A673 (cell line): ENCODE measurements at regions not wholly inside any gene's neighbourhood (a gene's known extent, or its start where the extent isn't known, plus 50 kb on each side); places are given as distances from the start of the nearest gene placed in this dataset.

Experiments used
- BruUV-seq: library from RNA; stranded (reverse); fragments of 400-500 nt; replicated peaks from 2 replicates; lab custom pipeline; 2021; lab: Mats Ljungman, UMichigan
- CTCF ChIA-PET: fragments of 300-600 bp; sonication (Branson Sonifier 250); formaldehyde crosslinking; loops from one replicate; lab custom pipeline; 2022; ENCODE audit warnings: antibody characterized with exemption; lab: Charles Lee
- POLR2A ChIA-PET: fragments of 300-600 bp; sonication (Branson Sonifier 250); formaldehyde crosslinking; loops from one replicate; lab custom pipeline; 2022; ENCODE audit warnings: antibody characterized with exemption; ENCODE audit not compliant: low non-redundant PET; lab: Charles Lee
- DNase-seq: peaks from one replicate; pipeline ENCODE4 v3.0.0-alpha.2; 2015; ENCODE audit warnings: low spot score
- H3K27ac ChIP-seq: fragments of 200-600 bp; sonication (generic); 2 replicates; pipeline ENCODE4 v1.5.1; 2016; ENCODE audit warnings: mixed run types, low read depth, mild to moderate bottlenecking, mixed read lengths, antibody characterized with exemption, low read length; ENCODE audit not compliant: poor library complexity, severe bottlenecking
- H3K27me3 ChIP-seq: fragments of 200-600 bp; sonication (generic); replicated peaks from 2 replicates; pipeline ENCODE4 v1.6.1; 2017; ENCODE audit warnings: mixed run types, low read depth, mild to moderate bottlenecking, mixed read lengths, antibody characterized with exemption, low read length; ENCODE audit not compliant: insufficient read depth, poor library complexity
- H3K36me3 ChIP-seq: fragments of 200-600 bp; sonication (generic); 2 replicates; pipeline ENCODE4 v1.6.1; 2016; ENCODE audit warnings: mixed run types, mild to moderate bottlenecking, mixed read lengths, antibody characterized with exemption, low read length; ENCODE audit not compliant: insufficient read depth, poor library complexity, severe bottlenecking
- H3K4me1 ChIP-seq: fragments of 200-600 bp; sonication (generic); 2 replicates; pipeline ENCODE4 v1.6.1; 2017; ENCODE audit warnings: mixed run types, mild to moderate bottlenecking, mixed read lengths, antibody characterized with exemption, low read length; ENCODE audit not compliant: insufficient read depth, poor library complexity, severe bottlenecking
- H3K4me3 ChIP-seq: fragments of 200-600 bp; sonication (generic); 2 replicates; pipeline ENCODE4 v1.5.1; 2016; ENCODE audit warnings: low read depth, mixed run types, mild to moderate bottlenecking, mixed read lengths, low read length; ENCODE audit not compliant: poor library complexity, severe bottlenecking
- H3K9me3 ChIP-seq: fragments of 200-600 bp; sonication (generic); 2 replicates; pipeline ENCODE4 v1.6.1; 2016; ENCODE audit warnings: mixed run types, low read depth, mild to moderate bottlenecking, mixed read lengths, antibody characterized with exemption, low read length; ENCODE audit not compliant: poor library complexity, severe bottlenecking
- CTCF ChIP-seq: fragments of 300-800, 200-600 bp; sonication (generic); conservative IDR thresholded peaks from 2 replicates; pipeline ENCODE4 v1.5.1; 2017; ENCODE audit warnings: low read depth, mild to moderate bottlenecking, antibody characterized with exemption, low read length, moderate library complexity, mixed read lengths
- EZH2 ChIP-seq: fragments of 200-600 bp; sonication (generic); IDR thresholded peaks from 2 replicates; pipeline ENCODE4 v1.6.1; 2017; ENCODE audit warnings: borderline replicate concordance, low read depth, mild to moderate bottlenecking, mixed read lengths, antibody characterized with exemption, low read length; ENCODE audit not compliant: poor library complexity, severe bottlenecking
- intact Hi-C: fragments of 100-400 bp; cut with micrococcal nuclease; formaldehyde crosslinking; loops from one replicate; pipeline ENCODE4 v1.10.0; 2022; ENCODE audit not compliant: unreplicated experiment

- Histone ChIP-seq H3K36me3 (no peaks in the 10 kb centered on the region), H3K27ac (no peak overlapping the region), H3K4me3 (no peak overlapping the region), H3K9me3 (no peaks in the 10 kb centered on the region), H3K27me3 (peaks cover 4% of the 10 kb centered on the region), H3K4me1 (no peaks in the 10 kb centered on the region)
- TF ChIP-seq CTCF (no peak), EZH2 (no peak)
- BruUV-seq: no TSS peak
- no peak for DNase-seq
- POLR2A ChIA-PET: no interaction called here
- CTCF ChIA-PET: no interaction called here
- intact Hi-C loops: no loop called here
Observed at GRCh38 chr2:21617885-21618434, 494.2 kb downstream of the TDRD15 start.

GRCh38 chr2:21620771-21621170 is 497.0 kb downstream of the TDRD15 start:
- H3K4me1 ChIP-seq: no peaks in the 10 kb centered on the region
- no peak overlapping the region for H3K27ac ChIP-seq
- no TSS peak for BruUV-seq
- no peaks in the 10 kb centered on the region for H3K9me3 ChIP-seq
- intact Hi-C loops: no loop called here
- TF ChIP-seq EZH2 (no peak), CTCF (no peak)
- no peak for DNase-seq
- peaks cover 4% of the 10 kb centered on the region for H3K27me3 ChIP-seq
- H3K36me3 ChIP-seq: no peaks in the 10 kb centered on the region
- no peak overlapping the region for H3K4me3 ChIP-seq
- ChIA-PET POLR2A (no interaction called here), CTCF (no interaction called here)

GRCh38 chr2:21627938-21628337 is 504.2 kb downstream of the TDRD15 start:
- Histone ChIP-seq H3K27ac (no peak overlapping the region), H3K27me3 (peaks cover under 1% of the 10 kb centered on the region), H3K4me3 (no peak overlapping the region), H3K9me3 (no peaks in the 10 kb centered on the region), H3K36me3 (no peaks in the 10 kb centered on the region), H3K4me1 (no peaks in the 10 kb centered on the region)
- ChIA-PET POLR2A (no interaction called here), CTCF (no interaction called here)
- intact Hi-C loops: no loop called here
- TF ChIP-seq EZH2: no peak
- no peak for TF ChIP-seq CTCF
- BruUV-seq: no TSS peak
- no peak for DNase-seq
